Smooth muscle cell (in vitro differentiated cells): ENCODE measurements at regions not wholly inside any gene's neighbourhood (a gene's known extent, or its start where the extent isn't known, plus 50 kb on each side); places are given as distances from the start of the nearest gene placed in this dataset.
A peak's percentile ranks its signal among the peaks of the same experiment; 100 is the strongest.

Experiments used
- DNase-seq: peaks from one replicate; lab custom pipeline; 2025; ENCODE audit not compliant: unreplicated experiment; lab: John Stamatoyannopoulos, UW
- H2AFZ ChIP-seq: fragments of 200-600 bp; sonication (generic); 2 replicates; pipeline ENCODE4 v1.6.0; 2016; ENCODE audit warnings: antibody characterized with exemption, low read depth, mild to moderate bottlenecking
- H3F3A ChIP-seq: fragments of 200-600 bp; sonication (generic); 2 replicates; pipeline ENCODE4 v1.6.0; 2017; ENCODE audit warnings: antibody characterized with exemption, low read depth
- H3K27ac ChIP-seq: fragments of 200-600 bp; sonication (generic); 2 replicates; pipeline ENCODE4 v1.5.1; 2016; ENCODE audit warnings: low read depth, mild to moderate bottlenecking
- H3K27me3 ChIP-seq: fragments of 200-600 bp; sonication (generic); 2 replicates; pipeline ENCODE4 v1.6.1; 2016; ENCODE audit warnings: low read depth, mild to moderate bottlenecking
- H3K36me3 ChIP-seq: fragments of 200-600 bp; sonication (generic); 2 replicates; pipeline ENCODE4 v1.5.1; 2016; ENCODE audit warnings: low read depth
- H3K4me1 ChIP-seq: fragments of 200-600 bp; sonication (generic); 2 replicates; pipeline ENCODE4 v1.5.1; 2016; ENCODE audit warnings: low read depth
- H3K4me2 ChIP-seq: fragments of 200-600 bp; sonication (generic); 2 replicates; pipeline ENCODE4 v1.6.0; 2016; ENCODE audit warnings: mild to moderate bottlenecking
- H3K4me3 ChIP-seq: fragments of 200-600 bp; sonication (generic); 2 replicates; pipeline ENCODE4 v1.5.1; 2016; ENCODE audit warnings: mild to moderate bottlenecking
- H3K79me2 ChIP-seq: fragments of 200-600 bp; sonication (generic); 2 replicates; pipeline ENCODE4 v1.6.0; 2016; ENCODE audit warnings: low read depth, mild to moderate bottlenecking
- H3K9ac ChIP-seq: fragments of 200-600 bp; sonication (generic); 2 replicates; pipeline ENCODE4 v1.6.0; 2016; ENCODE audit warnings: low read depth
- H3K9me3 ChIP-seq: fragments of 200-600 bp; sonication (generic); replicated peaks from 2 replicates; pipeline ENCODE4 v1.5.1; 2016; ENCODE audit warnings: low read depth
- H4K20me1 ChIP-seq: fragments of 200-600 bp; sonication (generic); 2 replicates; pipeline ENCODE4 v1.6.0; 2016; ENCODE audit warnings: low read depth
- WGBS: methylation state at CpG from one replicate; pipeline ENCODE4 v1.1.7; 2016; ENCODE audit warnings: low lambda C conversion rate; 5-methylcytosine and 5-hydroxymethylcytosine counted together
- TF ChIP-seq, protein P1 (sequence below): fragments of 200-600 bp; sonication (generic); IDR thresholded peaks from 2 replicates; pipeline ENCODE4 v1.5.1; 2017; ENCODE audit warnings: borderline replicate concordance, mild to moderate bottlenecking, antibody characterized with exemption; ENCODE audit not compliant: insufficient read depth, poor library complexity, severe bottlenecking

DNA sequence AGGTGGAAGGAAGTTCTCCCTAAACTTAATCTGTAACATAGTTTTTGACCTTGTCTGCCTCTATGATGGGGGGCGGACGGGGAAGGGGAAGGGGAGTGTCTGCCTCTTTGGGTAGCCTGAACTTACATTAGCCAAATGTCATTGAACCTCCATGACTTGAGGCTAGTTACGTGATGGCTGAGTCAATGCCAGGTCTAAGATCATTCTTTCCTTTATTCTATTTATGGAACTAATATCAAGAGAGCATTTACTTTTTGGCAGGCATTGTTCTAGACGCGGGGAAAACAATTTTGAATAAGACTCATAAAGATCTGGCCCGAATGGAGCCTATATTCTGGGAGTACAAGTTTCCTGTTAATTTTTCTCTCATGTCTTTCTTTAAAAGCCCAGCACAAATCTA is 340.7 kb upstream of the C2CD4B start:
- H3F3A ChIP-seq = no peaks in the 10 kb centered on the region
- no peak overlapping the region for H2AFZ ChIP-seq
- H3K4me3 ChIP-seq = no peak overlapping the region
- DNase-seq = no peak
- H3K79me2 ChIP-seq = peaks cover 29% of the 10 kb centered on the region
- no peaks in the 10 kb centered on the region for H3K9me3 ChIP-seq
- no peaks in the 10 kb centered on the region for H3K27me3 ChIP-seq
- H4K20me1 ChIP-seq = peaks cover 3% of the 10 kb centered on the region
- no peaks in the 10 kb centered on the region for H3K36me3 ChIP-seq
- peaks cover 28% of the 10 kb centered on the region for H3K4me1 ChIP-seq
- TF ChIP-seq, protein P1, sequence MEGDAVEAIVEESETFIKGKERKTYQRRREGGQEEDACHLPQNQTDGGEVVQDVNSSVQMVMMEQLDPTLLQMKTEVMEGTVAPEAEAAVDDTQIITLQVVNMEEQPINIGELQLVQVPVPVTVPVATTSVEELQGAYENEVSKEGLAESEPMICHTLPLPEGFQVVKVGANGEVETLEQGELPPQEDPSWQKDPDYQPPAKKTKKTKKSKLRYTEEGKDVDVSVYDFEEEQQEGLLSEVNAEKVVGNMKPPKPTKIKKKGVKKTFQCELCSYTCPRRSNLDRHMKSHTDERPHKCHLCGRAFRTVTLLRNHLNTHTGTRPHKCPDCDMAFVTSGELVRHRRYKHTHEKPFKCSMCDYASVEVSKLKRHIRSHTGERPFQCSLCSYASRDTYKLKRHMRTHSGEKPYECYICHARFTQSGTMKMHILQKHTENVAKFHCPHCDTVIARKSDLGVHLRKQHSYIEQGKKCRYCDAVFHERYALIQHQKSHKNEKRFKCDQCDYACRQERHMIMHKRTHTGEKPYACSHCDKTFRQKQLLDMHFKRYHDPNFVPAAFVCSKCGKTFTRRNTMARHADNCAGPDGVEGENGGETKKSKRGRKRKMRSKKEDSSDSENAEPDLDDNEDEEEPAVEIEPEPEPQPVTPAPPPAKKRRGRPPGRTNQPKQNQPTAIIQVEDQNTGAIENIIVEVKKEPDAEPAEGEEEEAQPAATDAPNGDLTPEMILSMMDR = no peak
- peak overlapping the region; percentile 53 for H3K4me2 ChIP-seq
- H3K9ac ChIP-seq = no peak overlapping the region
- H3K27ac ChIP-seq = peak overlapping the region; percentile 29
- WGBS = 94% methylated on average over 6 of the region's 6 CpGs

DNA sequence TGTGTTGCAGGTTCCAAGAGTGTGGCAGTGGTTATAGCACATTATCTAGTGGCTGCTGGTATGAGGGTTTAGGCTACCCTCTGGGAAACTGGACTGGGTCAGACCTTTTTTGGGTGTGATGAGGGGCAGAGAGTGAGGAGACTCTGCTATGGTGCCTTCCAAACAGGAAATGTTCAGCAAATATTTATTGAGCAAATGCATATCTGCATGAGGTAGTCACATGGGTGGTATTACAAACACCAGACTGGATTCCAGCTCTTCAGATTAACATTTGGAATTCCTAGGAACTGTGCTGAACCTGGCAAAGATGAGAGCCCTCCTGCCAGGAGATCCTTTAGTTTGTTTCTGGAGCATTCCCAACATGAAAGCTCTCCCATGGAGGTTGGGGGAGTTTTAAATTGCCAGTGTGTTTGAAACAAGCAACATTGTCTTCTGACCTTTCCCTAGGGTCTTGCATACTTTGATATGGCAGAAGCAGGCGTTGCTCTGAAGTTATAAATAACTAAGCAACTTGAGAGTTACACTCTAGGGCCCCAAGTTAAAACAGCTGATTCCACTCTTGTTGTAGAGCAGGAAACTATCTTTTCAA is 341.2 kb upstream of the C2CD4B start:
- Histone ChIP-seq H3K9ac (no peak overlapping the region), H3K36me3 (no peaks in the 10 kb centered on the region), H3K4me2 (peak overlapping the region; percentile 53), H3K4me1 (peaks cover 28% of the 10 kb centered on the region), H3K79me2 (peaks cover 29% of the 10 kb centered on the region), H2AFZ (no peak overlapping the region), H3K4me3 (no peak overlapping the region), H3K9me3 (no peaks in the 10 kb centered on the region), H4K20me1 (peaks cover 3% of the 10 kb centered on the region), H3K27me3 (no peaks in the 10 kb centered on the region), H3F3A (no peaks in the 10 kb centered on the region), H3K27ac (peak overlapping the region; percentile 29)
- WGBS = 29% methylated on average over 1 of the region's 1 CpG
- no peak for DNase-seq
- TF ChIP-seq, protein P1 = no peak

- no peak overlapping the region for H3K4me2 ChIP-seq
- H3K4me3 ChIP-seq = no peak overlapping the region
- peaks cover 23% of the 10 kb centered on the region for H3K79me2 ChIP-seq
- no peak overlapping the region for H2AFZ ChIP-seq
- no peaks in the 10 kb centered on the region for H3K36me3 ChIP-seq
- H3K27me3 ChIP-seq = no peaks in the 10 kb centered on the region
- TF ChIP-seq, protein P1 = no peak
- no peaks in the 10 kb centered on the region for H4K20me1 ChIP-seq
- no peaks in the 10 kb centered on the region for H3K9me3 ChIP-seq
- H3K9ac ChIP-seq = no peak overlapping the region
- no peak for DNase-seq
- H3K27ac ChIP-seq = no peak overlapping the region
- peaks cover 21% of the 10 kb centered on the region for H3K4me1 ChIP-seq
- no peaks in the 10 kb centered on the region for H3F3A ChIP-seq
- 88% methylated on average over 12 of the region's 12 CpGs for WGBS
Measured at GRCh38 chr15:62509395-62509958, 344.4 kb upstream of the C2CD4B start.

DNA sequence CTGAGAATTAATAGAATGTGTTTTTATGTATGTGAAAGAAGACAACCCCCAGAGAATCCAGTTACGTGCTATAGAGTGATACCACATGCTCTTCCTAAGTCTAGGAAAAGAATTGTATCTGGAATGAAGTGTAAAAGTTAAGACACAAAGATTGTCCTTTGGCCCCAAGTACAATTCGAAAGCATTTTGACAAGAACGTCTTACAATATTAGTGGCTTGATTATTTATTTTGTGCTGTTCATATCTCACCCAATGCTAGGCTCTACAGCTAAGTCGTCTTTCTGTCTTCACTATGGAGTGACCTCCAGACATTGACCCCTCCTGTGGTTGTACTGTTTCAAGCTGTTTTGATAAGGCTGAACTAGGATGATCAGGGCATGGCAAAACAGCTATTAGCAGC is 345.7 kb upstream of the C2CD4B start:
- Histone ChIP-seq H2AFZ (no peak overlapping the region), H3K27ac (no peak overlapping the region), H3K36me3 (no peaks in the 10 kb centered on the region), H3K4me3 (no peak overlapping the region), H3K27me3 (no peaks in the 10 kb centered on the region), H3K4me2 (no peak overlapping the region), H4K20me1 (no peaks in the 10 kb centered on the region), H3K4me1 (peaks cover 19% of the 10 kb centered on the region), H3K9ac (no peak overlapping the region), H3F3A (no peaks in the 10 kb centered on the region), H3K79me2 (peaks cover 17% of the 10 kb centered on the region), H3K9me3 (no peaks in the 10 kb centered on the region)
- DNase-seq = no peak
- WGBS = 90% methylated on average over 4 of the region's 4 CpGs
- TF ChIP-seq, protein P1 = no peak
